ENCODE measurements at regions not wholly inside any gene's neighbourhood (a gene's known extent, or its start where the extent isn't known, plus 50 kb on each side); places are given as distances from the start of the nearest gene placed in this dataset.

DNA sequence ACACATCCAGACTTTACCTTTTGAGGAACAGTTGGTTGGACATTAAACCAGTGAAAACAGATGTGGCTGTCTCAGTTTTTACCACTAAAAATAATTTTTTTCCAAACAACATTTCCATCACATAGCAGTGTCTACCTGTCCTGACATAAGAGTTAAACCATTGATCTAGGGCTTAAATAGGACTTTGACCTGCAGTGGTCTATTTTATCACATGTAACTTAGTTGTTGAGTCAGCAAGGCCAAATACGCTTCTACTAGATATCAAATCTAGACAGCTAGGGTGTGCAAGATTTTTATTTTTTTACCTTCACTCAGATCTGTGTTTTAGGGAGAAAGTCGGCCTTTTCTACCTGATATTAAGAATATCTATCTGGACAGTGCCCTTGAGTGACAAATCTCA is 88.8 kb upstream of the ZFP64 start:
- intact Hi-C loops (cut with micrococcal nuclease) = no loop called here

DNA sequence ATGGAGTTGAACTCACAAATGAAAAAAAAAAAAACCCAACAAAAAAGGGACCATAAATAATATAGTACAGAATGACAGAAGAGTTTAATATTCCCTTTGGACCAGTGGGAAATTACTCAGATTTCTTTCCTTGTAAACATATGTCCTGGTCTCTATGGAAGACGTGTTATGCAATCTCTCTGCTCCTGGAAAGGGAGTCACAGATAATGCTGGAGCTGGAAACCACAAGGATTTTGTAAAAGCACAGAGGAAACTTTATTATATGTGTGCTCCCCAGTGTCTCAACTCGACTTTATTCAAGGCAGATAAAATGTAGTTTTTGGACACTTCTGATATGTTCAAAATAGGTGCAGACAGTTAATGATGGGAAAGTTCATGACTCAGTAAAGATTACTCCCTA is 88.1 kb upstream of the ZFP64 start:
- intact Hi-C loops (cut with micrococcal nuclease) = no loop called here

DNA sequence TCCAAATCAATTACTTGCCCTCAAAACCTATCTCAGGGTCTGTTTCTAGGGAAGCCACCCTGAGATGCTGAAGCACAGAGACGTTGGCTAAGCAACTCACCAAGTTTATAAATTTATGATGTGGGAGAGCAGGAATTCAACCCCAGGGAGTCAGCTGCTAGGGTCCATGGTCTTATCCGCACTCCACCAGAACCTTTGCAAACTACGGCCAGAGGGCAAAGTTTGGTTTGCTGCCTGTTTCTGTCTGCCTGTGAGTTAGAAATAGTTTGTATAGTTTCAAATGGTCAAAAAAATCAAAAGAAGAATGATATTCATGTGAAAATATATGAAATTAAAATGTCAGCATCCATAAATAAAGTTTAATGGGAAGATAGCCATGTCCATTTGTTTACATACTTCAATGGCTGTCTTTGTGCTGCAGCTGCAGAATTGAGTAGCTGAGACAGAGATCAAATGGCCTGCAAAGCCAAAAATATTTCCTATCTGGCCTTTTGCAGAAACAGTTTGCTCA is 83.7 kb upstream of the ZFP64 start:
- intact Hi-C loops (cut with micrococcal nuclease) = no loop called here

DNA sequence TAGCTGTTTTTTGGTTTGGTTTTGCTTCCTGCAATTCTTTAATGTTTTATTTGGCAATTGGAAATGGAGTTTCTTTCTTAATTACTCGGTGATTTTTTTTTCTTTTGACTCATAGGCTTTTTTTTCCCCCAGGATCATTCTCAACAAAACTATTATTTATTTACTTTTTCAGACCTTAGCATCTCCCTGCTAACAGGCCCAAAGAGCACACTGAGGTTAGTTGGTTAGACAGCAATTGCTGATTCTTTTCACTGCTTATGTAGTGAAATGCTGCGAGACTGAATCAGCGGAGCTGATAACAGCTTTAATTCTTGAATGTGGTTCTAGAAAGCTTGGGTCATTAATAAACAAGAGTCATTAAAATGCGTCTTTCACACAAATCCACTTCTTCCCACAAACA is 79.1 kb upstream of the ZFP64 start:
- intact Hi-C loops (cut with micrococcal nuclease) = no loop called here

DNA sequence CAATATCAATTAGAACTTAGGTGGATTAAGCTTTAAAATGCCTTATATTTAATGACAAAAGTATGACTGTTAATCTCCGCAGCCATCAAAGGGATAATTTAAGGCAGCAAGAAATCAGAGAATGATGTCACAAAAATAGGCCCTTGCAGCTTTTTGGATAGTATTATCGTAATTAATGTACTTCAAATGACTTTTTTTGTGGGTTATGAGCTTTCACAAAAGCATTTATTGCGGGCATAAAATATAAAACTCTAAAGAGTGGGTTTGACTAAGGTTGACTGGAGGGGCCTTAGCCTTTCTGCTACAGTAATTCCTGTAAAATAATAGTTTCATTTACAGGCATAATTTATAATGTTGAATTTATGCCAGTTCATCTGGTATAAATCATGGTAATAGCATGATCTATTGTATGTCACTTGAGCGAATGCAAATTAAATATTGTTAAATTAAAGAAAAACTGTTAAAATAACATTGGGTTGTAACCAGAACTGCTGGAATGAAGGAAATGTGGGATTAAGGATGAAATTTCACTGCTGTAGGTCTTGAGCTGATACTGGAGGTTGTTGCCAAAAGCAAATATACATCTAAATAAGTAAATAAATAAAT is 78.5 kb upstream of the ZFP64 start:
- intact Hi-C loops (cut with micrococcal nuclease) = no loop called here

DNA sequence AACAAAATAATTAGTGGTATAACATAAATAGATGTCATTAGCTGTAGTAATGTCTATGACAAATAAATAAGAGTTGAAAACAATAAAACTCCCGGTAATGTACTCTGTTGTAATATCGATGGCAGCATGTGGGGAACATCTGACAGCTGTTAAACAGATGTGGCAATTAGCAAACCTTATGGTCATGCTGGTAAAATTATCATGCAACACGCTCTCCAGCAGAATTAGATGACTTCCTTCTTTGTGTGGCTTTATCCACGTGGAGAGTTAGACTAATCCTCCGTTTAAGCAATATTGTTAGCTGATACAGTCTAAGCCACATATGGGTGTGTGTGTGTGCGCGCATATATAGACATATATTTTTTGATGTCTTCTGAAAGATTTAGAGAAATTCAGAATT is 77.7 kb upstream of the ZFP64 start:
- intact Hi-C loops (cut with micrococcal nuclease) = no loop called here

DNA sequence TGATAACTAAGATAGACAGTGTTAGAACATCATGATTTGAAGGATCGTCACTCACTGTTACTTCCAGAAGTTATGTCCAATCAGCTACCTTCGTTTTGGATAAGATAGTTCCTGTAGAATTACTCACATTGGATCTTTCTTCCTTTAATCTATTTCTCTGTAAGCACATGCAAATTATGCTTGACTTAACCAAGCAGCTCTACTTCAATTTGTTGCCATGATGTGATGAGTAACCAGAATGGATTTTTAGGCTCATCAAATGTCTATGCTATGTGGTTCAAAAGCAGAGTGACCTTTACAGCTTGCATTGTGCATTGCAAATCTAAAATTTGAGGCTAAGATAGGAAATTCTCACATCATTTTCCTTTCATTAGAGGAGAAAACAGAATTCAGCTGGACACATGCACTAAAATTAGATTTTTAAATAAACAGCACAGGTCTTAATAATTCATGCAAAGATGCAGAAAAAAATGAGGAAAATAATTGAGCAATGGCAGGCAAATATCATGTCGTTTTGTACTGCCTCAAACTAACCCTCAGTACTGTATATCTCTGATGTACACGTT is 76.7 kb upstream of the ZFP64 start:
- intact Hi-C loops (cut with micrococcal nuclease) = no loop called here

DNA sequence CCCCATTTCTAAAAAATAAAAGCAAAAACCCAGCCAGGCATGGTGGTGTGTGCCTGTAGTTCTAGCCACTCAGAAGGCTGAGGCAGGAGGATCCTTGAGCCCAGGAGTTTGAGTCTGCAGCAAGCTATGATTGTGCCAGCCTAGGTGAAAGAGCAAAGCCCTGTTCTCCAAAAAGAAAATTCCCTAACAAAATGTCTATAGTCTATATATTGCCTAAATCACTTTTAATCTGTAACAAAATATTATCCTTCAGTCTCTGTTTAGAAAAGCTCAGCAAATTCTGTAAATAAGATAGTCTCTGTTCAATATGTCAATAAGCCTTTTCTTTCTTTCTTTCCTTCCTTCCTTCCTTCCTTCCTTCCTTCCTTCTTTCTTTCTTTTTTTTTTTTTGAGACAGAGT is 75.8 kb upstream of the ZFP64 start:
- intact Hi-C loops (cut with micrococcal nuclease) = no loop called here

DNA sequence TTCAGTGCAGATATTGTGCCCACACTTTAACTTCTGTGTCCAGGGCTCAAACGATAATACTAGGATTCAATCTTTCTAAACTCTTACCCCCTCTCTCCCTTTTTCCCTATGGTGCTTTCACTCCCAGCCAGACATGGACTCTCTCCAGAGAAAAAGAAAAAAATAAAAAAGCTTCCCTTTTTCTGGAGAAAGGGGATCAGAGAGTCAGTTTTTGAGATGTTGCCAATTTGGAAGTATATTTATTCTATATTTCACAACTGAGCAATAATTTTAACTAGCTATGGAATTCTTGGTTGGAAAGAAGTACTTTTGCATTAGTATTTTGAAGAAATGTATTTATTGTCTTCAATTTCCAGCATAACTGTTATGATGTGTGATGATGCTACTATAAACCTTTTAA is 72.2 kb upstream of the ZFP64 start:
- intact Hi-C loops (cut with micrococcal nuclease) = no loop called here

DNA sequence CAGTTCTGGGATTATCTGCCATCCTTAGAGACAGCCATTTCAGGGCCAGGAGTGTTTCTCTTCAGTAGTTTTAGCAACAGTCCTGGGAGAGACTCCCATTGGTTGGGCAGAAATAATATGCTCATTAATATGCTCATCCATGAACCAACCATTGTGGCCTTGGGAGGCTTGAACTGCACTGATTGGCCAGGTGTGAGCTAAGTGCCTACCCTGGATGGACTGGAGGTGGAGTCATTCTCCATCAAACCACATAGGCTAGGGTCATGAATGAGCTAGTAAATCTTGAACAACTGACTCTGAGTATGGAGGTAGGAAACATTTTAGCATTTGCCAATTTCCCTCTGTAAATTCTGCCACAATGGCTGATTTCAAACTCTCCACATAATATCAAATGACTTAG is 70.2 kb upstream of the ZFP64 start:
- intact Hi-C loops (cut with micrococcal nuclease) = no loop called here

DNA sequence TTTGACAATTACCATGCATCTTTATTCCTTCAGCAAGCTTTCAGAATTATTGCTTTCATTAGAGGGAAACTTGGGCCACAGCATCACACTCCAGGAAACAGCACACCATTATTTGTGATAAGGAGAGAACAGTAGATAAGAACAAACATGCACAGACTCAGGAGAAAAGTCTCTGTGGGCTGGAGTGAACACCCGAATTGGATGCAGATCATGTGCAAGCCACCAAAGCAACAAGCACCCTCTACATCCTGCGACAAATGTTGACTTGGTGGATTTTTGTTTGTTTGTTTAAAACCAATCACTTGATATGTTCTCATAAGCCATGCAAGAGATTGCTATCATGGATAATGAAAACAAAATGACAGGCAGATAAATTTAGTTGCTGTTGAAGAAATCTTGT is 67.7 kb upstream of the ZFP64 start:
- intact Hi-C loops (cut with micrococcal nuclease) = no loop called here

DNA sequence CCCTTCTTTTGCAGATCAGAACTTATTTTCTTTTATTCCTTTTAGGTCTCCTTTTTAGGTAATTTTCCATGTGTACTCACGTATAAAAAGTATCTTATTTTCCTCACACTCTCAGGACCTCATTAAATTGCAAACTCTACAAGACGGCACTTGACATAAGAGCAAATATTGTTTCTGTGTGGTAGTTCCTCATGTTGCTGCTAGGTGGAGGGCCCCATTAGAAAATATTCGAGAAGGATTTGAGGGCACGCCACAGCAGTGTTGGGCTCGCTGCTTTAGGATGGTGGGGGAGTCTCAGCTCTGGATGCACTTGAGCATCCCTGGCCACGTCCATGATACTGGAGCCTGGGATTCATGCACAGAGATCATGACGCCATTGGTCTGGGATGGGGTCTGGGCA is 64.9 kb upstream of the ZFP64 start:
- intact Hi-C loops (cut with micrococcal nuclease) = no loop called here

DNA sequence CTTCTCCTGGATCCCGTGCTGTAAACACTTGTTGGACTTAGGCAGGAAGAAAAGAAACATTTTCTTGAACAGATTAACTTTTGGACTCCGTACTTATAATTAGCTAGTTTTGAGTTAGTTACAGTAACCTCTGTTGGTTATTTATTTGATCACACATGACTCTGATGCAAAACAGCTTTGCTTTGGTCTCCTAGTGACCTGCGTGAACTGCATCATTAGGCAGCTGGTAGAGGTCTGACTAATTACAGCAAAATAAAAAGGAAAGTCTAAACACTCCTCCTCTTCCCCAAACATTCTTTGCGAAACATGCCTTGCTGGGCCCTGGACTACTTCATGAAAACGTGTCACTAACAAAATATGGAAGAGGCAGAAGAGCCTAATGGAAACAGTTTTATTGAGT is 61.1 kb upstream of the ZFP64 start:
- intact Hi-C loops (cut with micrococcal nuclease) = no loop called here

DNA sequence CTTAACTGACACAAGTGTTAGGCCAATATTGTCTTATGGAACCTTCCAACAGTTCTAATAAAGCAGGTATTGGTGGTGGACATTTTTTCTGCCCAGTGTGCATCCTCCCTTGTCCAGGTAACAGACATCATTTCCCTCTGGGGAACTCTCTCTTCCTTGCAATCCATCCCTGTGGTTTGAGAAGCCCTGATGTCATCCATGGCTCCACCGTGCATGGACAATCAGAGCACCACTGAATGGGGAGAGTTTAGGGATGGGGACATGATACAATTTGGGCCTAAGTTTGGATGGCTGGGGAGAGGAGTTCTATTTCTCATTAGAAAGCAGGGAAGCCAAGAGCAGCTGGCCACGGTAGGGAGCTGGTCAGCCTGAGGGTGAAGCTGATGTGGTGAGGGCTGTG is 60.2 kb upstream of the ZFP64 start:
- intact Hi-C loops (cut with micrococcal nuclease) = no loop called here

DNA sequence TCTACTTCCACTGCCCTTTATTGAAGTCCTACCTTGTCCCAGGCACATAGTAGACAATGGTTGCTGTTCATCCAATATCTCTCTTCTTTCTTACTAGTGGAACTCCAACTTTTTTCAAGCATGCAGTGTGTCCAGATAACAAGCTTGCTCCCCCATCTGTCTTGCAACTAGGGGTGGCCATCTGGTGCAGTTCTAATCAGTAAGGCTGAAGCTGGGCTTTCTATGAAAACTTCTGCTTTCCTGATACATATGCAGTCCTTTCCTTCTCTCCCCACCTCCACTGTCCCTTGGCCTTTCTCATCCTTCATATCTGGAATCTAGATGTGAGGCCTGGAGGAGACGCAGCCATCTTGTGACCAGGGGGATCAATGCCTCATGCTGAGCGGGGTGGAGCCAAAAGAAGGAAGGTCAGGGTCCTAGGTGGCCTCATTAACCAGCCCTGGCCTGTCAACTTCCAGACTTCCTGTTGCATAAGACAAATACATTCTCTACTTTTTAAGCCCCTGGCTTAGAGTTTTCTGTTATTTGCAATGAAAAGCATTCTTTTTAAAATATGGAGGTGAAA is 59.6 kb upstream of the ZFP64 start:
- intact Hi-C loops (cut with micrococcal nuclease) = no loop called here

DNA sequence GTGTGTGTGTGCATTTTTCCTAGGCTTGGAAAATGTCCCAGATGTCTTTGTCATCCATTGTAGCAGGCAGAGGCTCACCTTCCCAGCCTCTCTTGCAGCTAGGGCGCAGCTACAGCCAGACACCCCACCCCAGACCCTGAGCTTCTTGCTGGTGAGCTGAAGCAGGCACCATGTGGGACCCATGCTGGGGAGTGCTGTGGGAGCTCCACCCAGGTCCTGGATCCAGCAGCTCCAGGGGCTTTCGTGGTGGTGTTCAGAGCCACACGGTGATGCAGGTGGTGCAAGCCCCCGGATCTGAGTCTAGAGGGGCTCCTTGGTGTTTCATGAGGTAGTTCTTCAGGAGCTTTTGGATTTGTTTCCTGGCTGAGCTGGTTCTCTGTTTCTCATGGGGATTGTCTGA is 56.0 kb upstream of the ZFP64 start:
- intact Hi-C loops (cut with micrococcal nuclease) = no loop called here

DNA sequence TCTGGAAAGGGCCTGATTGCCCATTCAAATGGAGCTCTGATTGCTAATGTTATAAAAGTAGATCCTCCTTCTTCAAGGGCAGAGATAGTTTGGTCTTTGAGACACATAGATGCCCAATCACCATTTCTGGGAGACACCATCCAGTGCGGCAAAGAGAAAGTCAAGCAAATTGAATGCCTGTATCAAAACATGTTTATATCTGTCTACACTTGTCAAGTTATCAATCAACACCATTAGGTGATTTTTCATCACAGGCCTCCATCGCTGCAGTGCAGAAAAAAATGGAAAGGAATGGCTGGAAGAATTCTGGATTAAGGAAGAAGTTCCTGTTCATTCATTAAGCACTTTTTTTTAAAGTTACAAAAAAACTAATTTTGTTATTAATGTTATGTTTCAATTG is 54.8 kb upstream of the ZFP64 start:
- intact Hi-C loops (cut with micrococcal nuclease) = no loop called here

DNA sequence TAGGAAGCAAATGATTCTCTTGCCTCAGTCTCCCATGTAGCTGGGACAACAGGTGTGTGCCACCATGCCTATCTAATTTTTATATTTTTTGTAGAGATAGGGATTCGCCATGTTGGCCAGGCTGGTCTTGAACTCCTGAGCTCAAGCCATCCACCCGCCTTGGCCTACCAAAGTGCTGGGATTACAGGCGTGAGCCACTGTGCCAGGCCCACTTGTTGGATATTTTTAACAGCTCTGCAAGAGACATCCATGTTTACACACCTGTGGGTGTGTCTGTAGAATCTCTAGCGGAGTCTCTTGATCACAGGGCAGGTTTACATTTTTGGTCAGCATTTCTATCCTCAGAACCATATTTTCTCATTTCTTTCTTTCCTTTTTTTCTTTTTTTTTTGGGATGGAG is 53.1 kb upstream of the ZFP64 start:
- intact Hi-C loops (cut with micrococcal nuclease) = loop anchor here (5.0 kb wide), 1 partner anchor 1698 kb away; no protein-coding TSS in a partner anchor

DNA sequence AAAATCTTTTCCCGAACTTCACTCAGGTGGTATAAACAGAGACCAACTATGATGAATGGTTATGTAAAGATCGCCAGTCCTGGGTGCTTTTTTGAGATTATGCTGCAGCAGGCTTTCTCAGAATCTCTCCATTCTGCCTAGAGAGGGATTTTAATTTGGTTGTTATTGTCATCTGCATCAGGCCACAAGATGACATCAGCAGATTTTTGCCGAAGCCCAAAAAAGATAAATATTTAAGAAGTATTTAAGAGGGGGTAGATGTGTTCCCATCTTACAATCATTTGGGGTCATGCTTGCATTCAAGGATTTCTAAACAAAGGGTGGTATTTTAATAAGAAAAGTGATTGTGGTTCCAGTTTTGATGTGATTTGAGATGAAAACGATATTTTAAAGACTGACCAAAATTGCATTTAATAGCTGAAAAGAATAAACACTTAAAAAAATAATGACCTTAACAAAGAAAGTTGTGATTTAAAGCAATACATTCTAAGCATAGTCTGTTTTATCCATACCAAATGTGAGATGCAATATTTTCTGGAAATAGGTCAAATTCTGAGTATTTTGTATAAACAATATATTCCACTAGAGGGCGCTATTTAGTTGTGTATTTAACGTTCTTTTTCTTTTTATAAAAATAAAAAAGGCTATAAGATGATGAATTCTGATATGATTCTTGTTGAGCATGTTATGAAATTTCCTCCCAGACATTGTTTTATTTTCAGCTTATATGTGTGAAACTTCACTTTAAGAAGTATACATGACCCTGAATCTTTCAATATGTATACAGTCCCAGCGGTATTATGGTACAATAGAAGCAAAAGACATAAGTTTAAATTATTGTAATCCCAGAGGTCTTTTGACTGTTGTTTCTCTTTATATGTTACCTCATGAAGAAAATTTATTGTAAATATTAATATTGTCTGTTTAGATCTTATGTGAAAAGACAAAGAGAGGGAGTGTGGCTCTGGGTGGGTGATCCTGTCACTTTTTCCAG is 51.0 kb upstream of the ZFP64 start:
- intact Hi-C loops (cut with micrococcal nuclease) = loop anchor here (1.0 to 5.0 kb wide), 6 partner anchors 70 to 1820 kb away; no protein-coding TSS in a partner anchor
